ENCODE measurements at regions not wholly inside any gene's neighbourhood (a gene's known extent, or its start where the extent isn't known, plus 50 kb on each side); places are given as distances from the start of the nearest gene placed in this dataset.
A peak's percentile ranks its signal among the peaks of the same experiment; 100 is the strongest.

- TF ChIP-seq CTCF (IDR thresholded peaks at IDR 0.05; ENCODE audit: insufficient read depth, missing control alignments), result no peak
- FAIRE-seq (no peak), DNase-seq (ENCODE audit: insufficient read length, low spot score) (no peak)
Measured at GRCh38 chr12:14257303-14257733, 108.2 kb upstream of the ATF7IP start.

- peak; percentile 56 for FAIRE-seq
- DNase-seq (ENCODE audit: insufficient read length, low spot score), result no peak
- no peak for TF ChIP-seq CTCF (IDR thresholded peaks at IDR 0.05; ENCODE audit: insufficient read depth, missing control alignments)
Measured at GRCh38 chr12:14257734-14258574, 107.5 kb upstream of the ATF7IP start.

GRCh38 chr12:14258575-14258940, 106.9 kb upstream of the ATF7IP start:
- no peak for TF ChIP-seq CTCF (IDR thresholded peaks at IDR 0.05; ENCODE audit: insufficient read depth, missing control alignments)
- DNase-seq (ENCODE audit: insufficient read length, low spot score), result no peak
- FAIRE-seq, result no peak

GRCh38 chr12:14259481-14260010, 105.9 kb upstream of the ATF7IP start:
- no peak for DNase-seq (ENCODE audit: insufficient read length, low spot score)
- no peak for FAIRE-seq
- no peak for TF ChIP-seq CTCF (IDR thresholded peaks at IDR 0.05; ENCODE audit: insufficient read depth, missing control alignments)

GRCh38 chr12:14260011-14260993, 105.2 kb upstream of the ATF7IP start:
- no peak for DNase-seq (ENCODE audit: insufficient read length, low spot score)
- FAIRE-seq, result no peak
- TF ChIP-seq CTCF (IDR thresholded peaks at IDR 0.05; ENCODE audit: insufficient read depth, missing control alignments), result no peak

- FAIRE-seq (no peak), DNase-seq (ENCODE audit: insufficient read length, low spot score) (no peak)
- no peak for TF ChIP-seq CTCF (IDR thresholded peaks at IDR 0.05; ENCODE audit: insufficient read depth, missing control alignments)
Measured at GRCh38 chr12:14261096-14261495, 104.4 kb upstream of the ATF7IP start.

Data from D721Med (cell line).